ENCODE measurements at regions not wholly inside any gene's neighbourhood (a gene's known extent, or its start where the extent isn't known, plus 50 kb on each side); places are given as distances from the start of the nearest gene placed in this dataset.
"Not testable (repeated sequence)": the region's sequence is repeated elsewhere in the genome, so short reads cannot be mapped to it uniquely, and the experiment has no call there.

GRCh38 chr9:30250872-30251271 is 2133.6 kb upstream of the ACO1 start:
- no peaks in the 10 kb centered on the region for H3K36me3 Mint-ChIP-seq (ENCODE audit: low read depth)
- ChIA-PET POLR2A (no interaction called here), CTCF (no interaction called here)
- no peaks in the 10 kb centered on the region for H3K4me1 Mint-ChIP-seq
- H3K9me3 Mint-ChIP-seq = no peaks in the 10 kb centered on the region
- DNase-seq = no peak
- H3K4me3 Mint-ChIP-seq = no peak overlapping the region
- no peak overlapping the region for H3K27ac Mint-ChIP-seq
- H3K27me3 Mint-ChIP-seq = no peaks in the 10 kb centered on the region

DNA sequence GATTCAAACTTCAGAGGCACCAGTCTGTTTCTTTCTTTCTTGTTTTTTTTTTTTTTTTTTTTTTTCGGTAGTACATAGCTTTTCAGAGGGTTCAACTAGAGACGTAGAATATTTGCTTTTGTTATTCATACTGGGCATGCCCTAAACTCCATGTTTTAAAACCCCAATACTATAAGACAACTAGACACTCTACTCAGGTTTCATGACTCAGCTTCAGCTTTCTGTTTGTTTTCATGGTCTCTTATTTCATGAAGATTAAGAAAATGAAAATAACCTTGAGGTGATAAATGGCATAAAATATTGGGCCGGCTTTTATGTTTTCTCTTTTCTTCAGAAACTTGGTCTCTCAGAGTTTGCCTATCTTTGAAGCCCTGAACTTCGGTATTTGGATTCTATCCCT is 2126.3 kb upstream of the ACO1 start:
- no peaks in the 10 kb centered on the region for H3K36me3 Mint-ChIP-seq (ENCODE audit: low read depth)
- H3K4me3 Mint-ChIP-seq = no peak overlapping the region
- H3K4me1 Mint-ChIP-seq = no peaks in the 10 kb centered on the region
- peaks cover 4% of the 10 kb centered on the region for H3K9me3 Mint-ChIP-seq
- no peak for DNase-seq
- ChIA-PET POLR2A (no interaction called here), CTCF (interaction anchor here (0.6 kb wide), 1 partner anchor 34 kb away, joined by 4 read pairs; no protein-coding TSS in a partner anchor)
- no peak overlapping the region for H3K27ac Mint-ChIP-seq
- H3K27me3 Mint-ChIP-seq = no peaks in the 10 kb centered on the region

DNA sequence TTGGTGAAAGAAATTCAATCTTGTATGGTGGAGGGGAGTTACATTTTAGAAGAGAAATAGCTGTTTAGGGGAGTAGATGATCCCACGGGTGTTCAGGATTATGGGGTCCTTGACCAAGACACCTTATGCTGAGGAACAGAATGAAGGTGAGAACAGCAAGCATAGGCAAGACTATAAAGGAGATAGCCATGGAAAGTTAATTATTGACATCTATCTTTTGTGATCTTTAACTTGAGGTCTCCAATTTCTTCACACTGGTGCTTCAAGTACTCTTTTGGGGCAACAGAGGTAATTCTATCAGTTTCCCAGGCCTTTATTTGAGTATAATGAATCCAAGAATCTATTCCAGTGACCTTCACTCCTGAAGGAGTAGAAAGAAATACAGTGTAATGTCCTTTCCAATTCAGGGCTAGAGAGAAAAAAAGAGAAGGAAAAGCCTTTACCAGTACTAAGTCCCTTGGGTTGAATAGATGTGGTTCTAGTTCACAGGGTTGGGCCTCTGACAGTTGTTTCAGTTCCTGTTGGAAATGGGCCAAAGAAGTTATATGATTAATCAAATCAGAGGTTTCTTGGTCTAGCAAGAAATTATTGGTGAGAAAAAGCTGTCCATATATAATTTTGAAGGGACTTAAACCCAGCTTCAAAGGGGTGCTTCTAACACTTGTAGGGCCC is 2104.1 kb upstream of the ACO1 start:
- H3K27ac Mint-ChIP-seq = no peak overlapping the region
- CTCF ChIA-PET = no interaction called here
- no peak overlapping the region for H3K4me3 Mint-ChIP-seq
- H3K9me3 Mint-ChIP-seq = peaks cover 10% of the 10 kb centered on the region
- DNase-seq = no peak
- H3K4me1 Mint-ChIP-seq = no peaks in the 10 kb centered on the region
- no peaks in the 10 kb centered on the region for H3K27me3 Mint-ChIP-seq
- no peaks in the 10 kb centered on the region for H3K36me3 Mint-ChIP-seq (ENCODE audit: low read depth)
- POLR2A ChIA-PET = no interaction called here

GRCh38 chr9:30289435-30289834 is 2095.0 kb upstream of the ACO1 start:
- H3K9me3 Mint-ChIP-seq = no peaks in the 10 kb centered on the region
- ChIA-PET CTCF (interaction anchor here (0.5 kb wide), 1 partner anchor 975 kb away, joined by 3 read pairs; no protein-coding TSS in a partner anchor), POLR2A (no interaction called here)
- no peak overlapping the region for H3K27ac Mint-ChIP-seq
- no peak overlapping the region for H3K4me3 Mint-ChIP-seq
- H3K36me3 Mint-ChIP-seq (ENCODE audit: low read depth) = no peaks in the 10 kb centered on the region
- no peaks in the 10 kb centered on the region for H3K4me1 Mint-ChIP-seq
- no peaks in the 10 kb centered on the region for H3K27me3 Mint-ChIP-seq
- no peak for DNase-seq

- H3K4me3 Mint-ChIP-seq; DNase-seq; H3K9me3 Mint-ChIP-seq; H3K27ac Mint-ChIP-seq; POLR2A ChIA-PET; H3K4me1 Mint-ChIP-seq; H3K27me3 Mint-ChIP-seq; H3K36me3 Mint-ChIP-seq (ENCODE audit: low read depth); CTCF ChIA-PET: not testable (repeated sequence)
Observed at GRCh38 chr9:30292026-30292425, 2092.4 kb upstream of the ACO1 start.

GRCh38 chr9:30293231-30293630 is 2091.2 kb upstream of the ACO1 start:
- no peaks in the 10 kb centered on the region for H3K27me3 Mint-ChIP-seq
- ChIA-PET CTCF (no interaction called here), POLR2A (no interaction called here)
- no peaks in the 10 kb centered on the region for H3K4me1 Mint-ChIP-seq
- no peaks in the 10 kb centered on the region for H3K9me3 Mint-ChIP-seq
- H3K36me3 Mint-ChIP-seq (ENCODE audit: low read depth) = no peaks in the 10 kb centered on the region
- no peak overlapping the region for H3K27ac Mint-ChIP-seq
- H3K4me3 Mint-ChIP-seq = no peak overlapping the region
- DNase-seq = no peak

DNA sequence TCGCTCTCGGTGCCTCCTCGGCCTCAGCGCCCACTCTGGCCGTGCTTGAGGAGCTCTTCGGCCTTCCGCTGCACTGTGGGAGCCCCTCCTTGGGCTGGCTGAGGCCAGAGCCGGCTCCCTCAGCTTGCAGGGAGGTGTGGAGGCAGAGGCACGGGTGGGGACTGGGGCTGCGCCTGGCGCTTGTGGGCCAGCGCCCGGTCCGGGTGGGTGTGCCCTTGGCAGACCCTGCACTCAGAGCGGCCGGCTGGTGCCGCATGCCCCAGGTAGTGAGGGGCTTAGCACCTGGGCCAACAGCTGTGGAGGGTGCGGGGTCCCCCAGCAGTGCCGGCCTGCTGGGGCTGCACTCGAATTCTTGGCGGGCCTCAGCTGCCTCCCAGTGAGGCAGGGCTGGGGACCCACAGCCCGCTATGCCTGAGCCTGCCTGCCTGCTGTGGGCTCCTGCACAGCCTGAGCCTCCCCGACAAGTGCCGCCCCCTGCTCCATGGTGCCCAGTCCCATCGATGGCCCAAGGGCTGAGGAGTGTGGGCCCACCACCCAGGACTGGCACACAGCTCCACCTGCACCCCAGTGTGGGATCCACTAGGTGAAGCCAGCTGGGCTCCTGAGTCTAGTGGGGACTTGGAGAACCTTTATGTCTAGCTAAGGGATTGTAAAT is 2085.2 kb upstream of the ACO1 start:
- H3K27me3 Mint-ChIP-seq = no peaks in the 10 kb centered on the region
- ChIA-PET CTCF (no interaction called here), POLR2A (no interaction called here)
- H3K4me3 Mint-ChIP-seq = no peak overlapping the region
- DNase-seq = no peak
- H3K36me3 Mint-ChIP-seq (ENCODE audit: low read depth) = no peaks in the 10 kb centered on the region
- H3K27ac Mint-ChIP-seq = no peak overlapping the region
- H3K9me3 Mint-ChIP-seq = peaks cover 2% of the 10 kb centered on the region
- no peaks in the 10 kb centered on the region for H3K4me1 Mint-ChIP-seq

GRCh38 chr9:30301271-30301963 is 2083.0 kb upstream of the ACO1 start:
- no peaks in the 10 kb centered on the region for H3K27me3 Mint-ChIP-seq
- ChIA-PET CTCF (no interaction called here), POLR2A (no interaction called here)
- no peak overlapping the region for H3K27ac Mint-ChIP-seq
- no peak for DNase-seq
- H3K4me3 Mint-ChIP-seq = no peak overlapping the region
- H3K36me3 Mint-ChIP-seq (ENCODE audit: low read depth) = no peaks in the 10 kb centered on the region
- H3K4me1 Mint-ChIP-seq = no peaks in the 10 kb centered on the region
- H3K9me3 Mint-ChIP-seq = peaks cover 2% of the 10 kb centered on the region

DNA sequence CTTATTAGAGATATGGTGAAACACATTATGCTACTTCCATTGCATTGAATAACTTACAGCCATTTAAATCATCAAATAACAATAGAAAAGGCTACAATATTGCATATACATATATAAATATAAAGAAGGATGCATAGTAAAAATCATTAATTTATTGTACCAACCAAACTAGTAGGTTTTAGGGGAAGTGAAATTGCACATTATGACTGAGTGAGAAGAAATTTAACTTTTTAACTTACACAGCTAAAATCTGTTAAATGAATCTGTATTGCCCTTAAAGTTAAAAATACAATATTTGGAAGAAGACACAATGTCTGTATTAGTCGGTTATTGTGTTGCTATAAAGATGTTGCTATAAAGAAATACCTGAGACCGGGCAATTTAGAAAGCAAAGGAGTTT is 2073.7 kb upstream of the ACO1 start:
- ChIA-PET POLR2A (no interaction called here), CTCF (no interaction called here)
- Mint-ChIP-seq H3K27me3 (no peaks in the 10 kb centered on the region), H3K27ac (no peak overlapping the region), H3K36me3 (ENCODE audit: low read depth) (no peaks in the 10 kb centered on the region), H3K9me3 (peaks cover 2% of the 10 kb centered on the region), H3K4me1 (no peaks in the 10 kb centered on the region), H3K4me3 (no peak overlapping the region)
- no peak for DNase-seq

DNA sequence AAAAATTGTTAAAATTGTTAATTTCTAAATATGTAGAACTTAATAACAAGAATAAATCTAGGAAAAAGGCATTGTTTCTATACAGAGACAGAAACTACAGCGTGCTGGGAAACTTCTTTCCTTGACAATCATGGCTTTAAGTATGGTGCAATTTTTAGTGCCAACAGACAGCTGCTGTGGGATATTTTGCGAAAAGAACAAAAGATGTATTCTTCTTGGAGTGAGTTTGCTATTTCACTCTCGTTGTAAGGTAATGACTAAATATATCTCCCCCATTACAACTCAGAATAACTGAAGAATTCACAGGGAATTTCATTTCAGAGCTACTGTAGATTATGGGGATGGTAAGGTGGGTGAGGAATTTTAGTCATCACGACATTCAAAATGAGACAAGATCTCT is 2055.0 kb upstream of the ACO1 start:
- H3K4me1 Mint-ChIP-seq = no peaks in the 10 kb centered on the region
- ChIA-PET CTCF (no interaction called here), POLR2A (no interaction called here)
- no peak overlapping the region for H3K4me3 Mint-ChIP-seq
- H3K36me3 Mint-ChIP-seq (ENCODE audit: low read depth) = no peaks in the 10 kb centered on the region
- no peak overlapping the region for H3K27ac Mint-ChIP-seq
- DNase-seq = no peak
- H3K9me3 Mint-ChIP-seq = no peaks in the 10 kb centered on the region
- H3K27me3 Mint-ChIP-seq = no peaks in the 10 kb centered on the region

GRCh38 chr9:30348904-30349303 is 2035.5 kb upstream of the ACO1 start:
- no peaks in the 10 kb centered on the region for H3K4me1 Mint-ChIP-seq
- no peaks in the 10 kb centered on the region for H3K27me3 Mint-ChIP-seq
- ChIA-PET CTCF (no interaction called here), POLR2A (no interaction called here)
- H3K36me3 Mint-ChIP-seq (ENCODE audit: low read depth) = no peaks in the 10 kb centered on the region
- no peak overlapping the region for H3K4me3 Mint-ChIP-seq
- no peak for DNase-seq
- no peak overlapping the region for H3K27ac Mint-ChIP-seq
- no peaks in the 10 kb centered on the region for H3K9me3 Mint-ChIP-seq

GRCh38 chr9:30349526-30350513 is 2034.6 kb upstream of the ACO1 start:
- Mint-ChIP-seq H3K4me3 (no peak overlapping the region), H3K9me3 (no peaks in the 10 kb centered on the region), H3K4me1 (no peaks in the 10 kb centered on the region), H3K36me3 (ENCODE audit: low read depth) (no peaks in the 10 kb centered on the region), H3K27ac (no peak overlapping the region), H3K27me3 (no peaks in the 10 kb centered on the region)
- no peak for DNase-seq
- ChIA-PET CTCF (no interaction called here), POLR2A (no interaction called here)

DNA sequence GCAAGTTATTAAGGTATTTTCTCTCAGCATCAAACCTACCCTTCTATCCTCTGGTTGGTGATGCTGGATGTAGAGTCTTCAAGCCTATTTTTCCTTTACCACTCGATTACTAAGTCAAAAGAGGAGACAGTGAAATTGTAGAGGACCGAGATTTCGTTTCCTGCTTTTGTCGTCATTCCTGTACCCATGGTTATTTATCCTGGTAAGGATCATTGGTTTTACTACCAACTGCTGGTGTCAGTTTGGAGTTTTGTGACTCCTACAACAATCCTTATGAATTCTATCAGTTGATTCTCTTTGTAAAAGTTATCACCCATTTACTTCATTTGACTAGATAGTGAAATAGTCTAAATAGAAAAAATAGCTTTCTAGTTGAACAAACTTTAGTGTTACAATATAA is 2028.2 kb upstream of the ACO1 start:
- DNase-seq = no peak
- Mint-ChIP-seq H3K27me3 (no peaks in the 10 kb centered on the region), H3K27ac (no peak overlapping the region), H3K36me3 (ENCODE audit: low read depth) (no peaks in the 10 kb centered on the region), H3K4me3 (no peak overlapping the region), H3K4me1 (no peaks in the 10 kb centered on the region), H3K9me3 (no peaks in the 10 kb centered on the region)
- CTCF ChIA-PET = no interaction called here
- POLR2A ChIA-PET = no interaction called here

All from activated CD4-positive, alpha-beta memory T cell treated with anti-CD3 and anti-CD28 coated beads, Interleukin-2, amount 10 ng/mL, durations not matched to agents 7 days and 5 days (primary cell).